AG04450 (cell line): ENCODE measurements at regions not wholly inside any gene's neighbourhood (a gene's known extent, or its start where the extent isn't known, plus 50 kb on each side); places are given as distances from the start of the nearest gene placed in this dataset.

ENCODE experiments used
- CTCF ChIA-PET: fragments of 300-600, 350-600 bp; formaldehyde crosslinking; extraction: SDS; loops from one replicate; lab custom pipeline; 2022; ENCODE audit warnings: antibody characterized with exemption, inconsistent platforms; lab: Charles Lee
- POLR2A ChIA-PET: fragments of 350-600 bp; formaldehyde crosslinking; extraction: SDS; loops from one replicate; lab custom pipeline; 2021; ENCODE audit warnings: antibody characterized with exemption, inconsistent platforms; lab: Yijun Ruan, JAX
- DNase-seq: peaks from one replicate; pipeline ENCODE4 v3.0.0-alpha.2; 2011; ENCODE audit warnings: low read depth, low spot score
- H3K27ac ChIP-seq: one replicate; pipeline ENCODE4 v1.5.1; 2012; ENCODE audit warnings: low read depth, low read length, control low read depth
- H3K27me3 ChIP-seq: one replicate; pipeline ENCODE4 v1.6.0; 2012; ENCODE audit warnings: low read length; ENCODE audit not compliant: control insufficient read depth, insufficient read depth
- H3K4me3 ChIP-seq: 2 replicates; pipeline ENCODE4 v1.5.1; 2011; ENCODE audit warnings: mild to moderate bottlenecking, low read depth, low read length, control low read depth
- H3K9me3 ChIP-seq: 2 replicates; pipeline ENCODE4 v1.5.1; 2012; ENCODE audit warnings: low read length; ENCODE audit not compliant: control insufficient read depth, insufficient read depth
- TF ChIP-seq, protein P1 (sequence below): IDR thresholded peaks from 2 replicates; pipeline ENCODE4 v1.5.1; 2011; ENCODE audit warnings: low read depth, low read length, control low read depth, inconsistent platforms

DNA sequence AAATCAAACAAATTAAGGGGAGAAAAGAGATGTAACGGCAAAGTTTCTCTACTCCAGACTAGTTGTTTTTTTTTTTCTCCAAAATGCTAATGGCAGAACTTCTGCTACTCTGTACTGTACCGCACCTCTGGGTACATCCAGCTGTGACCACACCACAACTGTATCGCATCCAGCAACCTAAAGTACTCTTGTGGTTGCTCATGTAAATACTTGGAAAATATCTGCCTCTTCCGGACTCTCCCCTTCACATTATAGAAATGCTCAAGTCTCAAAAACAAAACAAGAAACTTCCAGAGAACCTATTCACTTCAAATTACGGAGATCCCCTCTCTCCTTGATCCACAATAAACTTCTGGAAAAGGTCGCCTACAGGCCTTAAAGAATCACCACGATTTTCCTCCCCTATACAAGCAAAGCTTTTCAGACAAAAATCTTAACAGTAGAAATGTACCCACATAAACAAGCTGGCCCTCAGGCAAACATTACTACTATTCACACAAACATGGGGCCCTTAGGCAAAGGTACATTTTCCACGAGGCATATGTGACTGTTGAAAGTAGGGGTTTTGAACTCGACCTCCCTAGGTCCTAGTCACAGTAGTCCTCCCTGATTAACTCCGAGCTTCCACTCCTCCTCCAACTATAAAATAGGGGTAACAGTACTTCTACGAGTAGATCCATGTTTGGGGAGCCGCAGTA lies 222.9 kb upstream of the MKLN1 start:
- POLR2A ChIA-PET: interaction anchor here (0.8 kb wide), 1 partner anchor 50 kb away, joined by 3 read pairs; no protein-coding TSS in a partner anchor
- Histone ChIP-seq H3K4me3 (peak overlapping the region; percentile 61), H3K9me3 (no peaks in the 10 kb centered on the region; the same call in 1 of the 2 replicates), H3K27me3 (no peaks in the 10 kb centered on the region), H3K27ac (no peak overlapping the region)
- CTCF ChIA-PET: interaction anchor here (0.6 to 1.0 kb wide), 3 partner anchors 208 to 396 kb away, joined by 3 read pairs; no protein-coding TSS in a partner anchor
- TF ChIP-seq, protein P1, sequence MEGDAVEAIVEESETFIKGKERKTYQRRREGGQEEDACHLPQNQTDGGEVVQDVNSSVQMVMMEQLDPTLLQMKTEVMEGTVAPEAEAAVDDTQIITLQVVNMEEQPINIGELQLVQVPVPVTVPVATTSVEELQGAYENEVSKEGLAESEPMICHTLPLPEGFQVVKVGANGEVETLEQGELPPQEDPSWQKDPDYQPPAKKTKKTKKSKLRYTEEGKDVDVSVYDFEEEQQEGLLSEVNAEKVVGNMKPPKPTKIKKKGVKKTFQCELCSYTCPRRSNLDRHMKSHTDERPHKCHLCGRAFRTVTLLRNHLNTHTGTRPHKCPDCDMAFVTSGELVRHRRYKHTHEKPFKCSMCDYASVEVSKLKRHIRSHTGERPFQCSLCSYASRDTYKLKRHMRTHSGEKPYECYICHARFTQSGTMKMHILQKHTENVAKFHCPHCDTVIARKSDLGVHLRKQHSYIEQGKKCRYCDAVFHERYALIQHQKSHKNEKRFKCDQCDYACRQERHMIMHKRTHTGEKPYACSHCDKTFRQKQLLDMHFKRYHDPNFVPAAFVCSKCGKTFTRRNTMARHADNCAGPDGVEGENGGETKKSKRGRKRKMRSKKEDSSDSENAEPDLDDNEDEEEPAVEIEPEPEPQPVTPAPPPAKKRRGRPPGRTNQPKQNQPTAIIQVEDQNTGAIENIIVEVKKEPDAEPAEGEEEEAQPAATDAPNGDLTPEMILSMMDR: no peak
- no peak for DNase-seq

GRCh38 chr7:131105294-131105798 lies 222.3 kb upstream of the MKLN1 start:
- CTCF ChIA-PET: interaction anchor here (0.6 to 1.0 kb wide), 3 partner anchors 209 to 396 kb away, joined by 3 read pairs; no protein-coding TSS in a partner anchor
- POLR2A ChIA-PET: interaction anchor here (0.8 kb wide), 1 partner anchor 51 kb away, joined by 3 read pairs; no protein-coding TSS in a partner anchor
- Histone ChIP-seq H3K27ac (no peak overlapping the region), H3K9me3 (no peaks in the 10 kb centered on the region; the same call in 1 of the 2 replicates), H3K27me3 (no peaks in the 10 kb centered on the region), H3K4me3 (peak overlapping the region; percentile 61)
- no peak for DNase-seq
- TF ChIP-seq, protein P1: no peak

DNA sequence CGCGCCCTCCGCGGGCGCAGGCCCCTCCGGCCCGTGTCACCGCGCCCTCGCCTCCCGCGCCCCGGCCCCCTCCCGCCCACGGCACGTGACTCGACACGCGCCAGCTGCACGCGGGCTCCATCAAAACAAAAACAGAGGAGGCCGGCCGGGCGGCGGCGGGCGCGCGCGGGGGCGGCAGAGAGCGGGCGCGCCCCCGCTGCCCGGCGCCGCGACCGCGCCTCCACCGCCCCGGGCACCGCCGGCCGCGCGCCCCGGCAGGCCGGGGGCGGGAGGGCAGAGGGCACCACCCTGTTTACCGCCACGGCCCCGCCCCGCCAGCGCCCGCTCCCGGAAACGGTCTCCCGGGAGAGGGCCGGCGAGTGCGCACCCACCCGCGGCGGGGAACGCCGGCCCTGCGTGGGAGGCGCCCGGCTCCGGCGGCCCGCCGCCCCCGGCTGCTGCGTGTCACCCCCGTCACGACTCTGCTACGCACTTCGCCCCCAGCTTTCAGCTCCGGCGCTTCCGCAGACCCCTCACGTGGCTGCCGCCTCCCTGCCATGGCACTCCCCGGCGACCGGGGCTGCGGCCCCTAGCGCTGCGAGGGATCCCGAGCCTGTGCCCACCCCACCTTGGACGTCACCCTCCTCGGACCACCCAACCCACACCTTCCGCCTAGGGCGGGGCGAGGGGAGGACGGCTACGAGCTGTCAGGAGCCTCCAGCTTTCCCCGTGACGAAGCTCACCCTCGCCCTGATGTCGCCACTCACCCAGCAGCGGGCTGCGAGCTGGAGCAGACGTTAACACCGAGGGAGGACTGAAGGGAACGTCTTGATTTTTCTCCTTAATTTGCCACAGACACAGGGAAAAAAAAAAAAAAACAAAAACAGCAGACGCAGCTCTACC lies 221.6 kb upstream of the MKLN1 start:
- ChIA-PET POLR2A (interaction anchor here (0.8 to 1.9 kb wide), 6 partner anchors 35 to 395 kb away, joined by 3 to 8 read pairs (median 4); partner anchors contain the start of gene MKLN1), CTCF (interaction anchor here (0.6 to 1.0 kb wide), 2 partner anchors 319 to 395 kb away, joined by 3 read pairs; no protein-coding TSS in a partner anchor)
- H3K9me3 ChIP-seq: no peaks in the 10 kb centered on the region; the same call in 1 of the 2 replicates
- no peaks in the 10 kb centered on the region for H3K27me3 ChIP-seq
- H3K4me3 ChIP-seq: peak overlapping the region; percentile 72
- H3K27ac ChIP-seq: peak overlapping the region; percentile 80
- no peak for DNase-seq
- TF ChIP-seq, protein P1: no peak

- POLR2A ChIA-PET: interaction anchor here (0.6 to 1.9 kb wide), 9 partner anchors 36 to 395 kb away, joined by 3 to 8 read pairs (median 3); partner anchors contain the start of gene MKLN1
- Histone ChIP-seq H3K4me3 (peak overlapping the region; percentile 72), H3K9me3 (no peaks in the 10 kb centered on the region; the same call in 1 of the 2 replicates), H3K27me3 (no peaks in the 10 kb centered on the region), H3K27ac (peak overlapping the region; percentile 95)
- CTCF ChIA-PET: no interaction called here
- no peak for DNase-seq
- TF ChIP-seq, protein P1: no peak
Measured at GRCh38 chr7:131106681-131107336, 220.9 kb upstream of the MKLN1 start.
